ENCODE measurements at regions not wholly inside any gene's neighbourhood (a gene's known extent, or its start where the extent isn't known, plus 50 kb on each side); places are given as distances from the start of the nearest gene placed in this dataset.

GRCh38 chr6:90928051-90928450, 341.2 kb upstream of the MAP3K7 start (continued):
- TF ChIP-seq HNF4A (conservative IDR thresholded peaks at IDR 0.05) (no peak), GABPA (IDR thresholded peaks at IDR 0.05 in 1 of 2, conservative IDR thresholded peaks at IDR 0.05 in 1 of 2) (no peak)

- H3K27ac ChIP-seq (ENCODE audit: low read depth in 1 of 2, low read length in 2 of 2): no peak overlapping the region
These were observed 338.9 kb upstream of the MAP3K7 start for GRCh38 chr6:90925726-90926125.

More at GRCh38 chr6:90925726-90926125, 338.9 kb upstream of the MAP3K7 start:
- Histone ChIP-seq H3K4me3 (ENCODE audit: low read depth in 1 of 3, low read length in 3 of 3) (no peak overlapping the region), H3K9ac (ENCODE audit: low read depth in 1 of 2, low read length in 2 of 2) (no peak overlapping the region), H3K4me1 (ENCODE audit: control insufficient read depth in 4 of 4, insufficient read depth in 4 of 4, low read length in 3 of 4) (no peaks in the 10 kb centered on the region), H3K27me3 (ENCODE audit: control insufficient read depth in 4 of 4, insufficient read depth in 4 of 4, low read length in 3 of 4) (no peaks in the 10 kb centered on the region), H3K36me3 (ENCODE audit: control insufficient read depth in 4 of 4, insufficient read depth in 3 of 4, low read depth in 1 of 4, low read length in 3 of 4) (no peaks in the 10 kb centered on the region), H3K9me3 (ENCODE audit: control insufficient read depth in 4 of 4, low read length in 3 of 4) (no peaks in the 10 kb centered on the region)
- DNase-seq (ENCODE audit: low spot score): no peak
- TF ChIP-seq HNF4A (conservative IDR thresholded peaks at IDR 0.05) (no peak), JUND (IDR thresholded peaks at IDR 0.05) (no peak), CTCF (IDR thresholded peaks at IDR 0.05; ENCODE audit: low read depth, low read length, missing input control) (no peak), FOXA1 (IDR thresholded peaks at IDR 0.05) (no peak), NR2F2 (IDR thresholded peaks at IDR 0.05) (no peak), SP1 (IDR thresholded peaks at IDR 0.05) (no peak), TAF1 (conservative IDR thresholded peaks at IDR 0.05) (no peak), YY1 (IDR thresholded peaks at IDR 0.05) (no peak), ATF3 (IDR thresholded peaks at IDR 0.05) (no peak), REST (IDR thresholded peaks at IDR 0.05) (no peak), RXRA (IDR thresholded peaks at IDR 0.05) (no peak), RAD21 (IDR thresholded peaks at IDR 0.05) (no peak)
- 23% methylated on average over 4 of the region's 4 CpGs for WGBS

Measured in liver (tissue), 8 donors.